HEK293 (cell line): ENCODE measurements at regions not wholly inside any gene's neighbourhood (a gene's known extent, or its start where the extent isn't known, plus 50 kb on each side); places are given as distances from the start of the nearest gene placed in this dataset.

ENCODE experiments used
- BCL11A ChIP-seq: fragments of 450-650 bp; formaldehyde crosslinking; IDR thresholded peaks from 2 replicates; pipeline ENCODE4 v1.5.1; 2016; ENCODE audit warnings: low read depth, missing biosample characterization, missing genetic modification characterization
- CTCF ChIP-seq: fragments of 450-650 bp; formaldehyde crosslinking; IDR thresholded peaks from 2 replicates; pipeline ENCODE4 v1.5.1; 2016; ENCODE audit warnings: missing biosample characterization, missing genetic modification characterization
- ZNF350 ChIP-seq: fragments of 450-650 bp; formaldehyde crosslinking; IDR thresholded peaks from 2 replicates; pipeline ENCODE4 v1.5.0; 2017; ENCODE audit warnings: missing biosample characterization, mild to moderate bottlenecking, missing genetic modification characterization
- ZNF701 ChIP-seq: fragments of 450-650 bp; formaldehyde crosslinking; IDR thresholded peaks from 2 replicates; pipeline ENCODE4 v1.5.1; 2016; ENCODE audit warnings: missing biosample characterization, missing genetic modification characterization

GRCh38 chr3:110855207-110855606, 216.4 kb upstream of the NECTIN3 start:
- TF ChIP-seq ZNF350 (tag by site-specific recombination), result no peak
- no peak for TF ChIP-seq CTCF (tag by site-specific recombination)
- TF ChIP-seq BCL11A (tag by site-specific recombination), result no peak
- no peak for TF ChIP-seq ZNF701 (tag by site-specific recombination)
